VCaP (cell line): ENCODE measurements at regions not wholly inside any gene's neighbourhood (a gene's known extent, or its start where the extent isn't known, plus 50 kb on each side); places are given as distances from the start of the nearest gene placed in this dataset.
A peak's percentile ranks its signal among the peaks of the same experiment; 100 is the strongest.

Experiments used
- H3K27ac ChIP-seq: fragments of 450-650 bp; 2 replicates; pipeline ENCODE4 v1.5.1; 2017
- CTCF ChIP-seq: fragments of 450-650 bp; conservative IDR thresholded peaks from 2 replicates; pipeline ENCODE4 v1.5.1; 2017; ENCODE audit warnings: mild to moderate bottlenecking, moderate library complexity

GRCh38 chr7:119102291-119102690, 877.8 kb downstream of the ANKRD7 start:
- H3K27ac ChIP-seq = peak overlapping the region; percentile 95
- no peak for TF ChIP-seq CTCF

- no peak overlapping the region for H3K27ac ChIP-seq
- no peak for TF ChIP-seq CTCF
These were observed 880.9 kb downstream of the ANKRD7 start for GRCh38 chr7:119105381-119105780.

GRCh38 chr7:119123326-119123725, 898.8 kb downstream of the ANKRD7 start:
- H3K27ac ChIP-seq = no peak overlapping the region
- TF ChIP-seq CTCF = no peak

- no peak for TF ChIP-seq CTCF
- no peak overlapping the region for H3K27ac ChIP-seq
These were observed 903.2 kb downstream of the ANKRD7 start for GRCh38 chr7:119127706-119128105.

- TF ChIP-seq CTCF = no peak
- no peak overlapping the region for H3K27ac ChIP-seq
These were observed 907.9 kb downstream of the ANKRD7 start for GRCh38 chr7:119132436-119132835.

GRCh38 chr7:119167431-119167830, 942.9 kb downstream of the ANKRD7 start:
- H3K27ac ChIP-seq = no peak overlapping the region
- no peak for TF ChIP-seq CTCF

- no peak for TF ChIP-seq CTCF
- no peak overlapping the region for H3K27ac ChIP-seq
These were observed 947.5 kb downstream of the ANKRD7 start for GRCh38 chr7:119172043-119172442.
